ENCODE measurements at regions not wholly inside any gene's neighbourhood (a gene's known extent, or its start where the extent isn't known, plus 50 kb on each side); places are given as distances from the start of the nearest gene placed in this dataset.
"Not testable (repeated sequence)": the region's sequence is repeated elsewhere in the genome, so short reads cannot be mapped to it uniquely, and the experiment has no call there.

DNA sequence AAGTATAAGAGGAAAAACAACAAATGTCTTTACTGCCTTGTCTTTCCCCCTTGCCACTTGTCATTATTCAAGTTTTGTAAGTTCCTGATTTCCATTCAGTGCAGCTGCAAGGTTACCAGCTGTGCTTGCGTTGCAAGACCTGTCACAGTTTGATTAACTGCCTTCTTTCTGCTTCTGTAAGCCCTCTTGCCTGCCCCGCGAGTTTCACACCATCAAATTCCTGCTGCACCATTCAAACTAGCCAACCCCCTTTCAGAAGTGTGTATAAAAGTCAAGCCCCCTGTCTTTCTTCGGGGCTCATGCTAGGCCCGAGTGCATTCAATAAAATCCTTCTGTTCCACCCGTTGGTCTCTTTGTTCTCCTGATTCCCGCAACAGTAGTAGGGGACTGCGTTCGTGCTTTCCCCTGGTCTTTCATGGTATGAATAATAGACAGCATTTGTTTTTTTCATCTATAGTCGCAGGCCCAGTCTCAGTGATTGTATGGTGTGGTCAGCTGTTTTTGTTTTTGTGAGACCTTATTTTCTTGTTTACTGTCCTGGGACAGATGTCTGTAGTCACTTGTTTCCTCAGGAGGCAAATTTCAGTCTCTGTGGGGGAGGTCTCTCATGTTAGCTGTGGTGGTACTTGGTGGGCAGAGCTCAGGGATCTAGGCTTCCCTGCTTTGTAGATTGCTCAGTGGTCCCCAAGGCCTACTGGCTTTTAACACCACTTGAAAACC lies 159.1 kb upstream of the NOTCH2NLA start:
- H3K4me1 Mint-ChIP-seq = peaks cover 0 to 17% (median 15%) of the 10 kb centered on the region in 7 donors
- H3K36me3 Mint-ChIP-seq; ATAC-seq; H3K27me3 Mint-ChIP-seq; CTCF ChIA-PET; H3K36me3 ChIP-seq (ENCODE audit: control insufficient read depth in 2 of 3, insufficient read depth in 3 of 3, low read length in 3 of 3); H3K9me3 ChIP-seq (ENCODE audit: control insufficient read depth in 2 of 3, low read length in 3 of 3); H3K4me1 ChIP-seq (ENCODE audit: control insufficient read depth in 2 of 2, insufficient read depth in 2 of 2, low read length in 2 of 2); H3K27me3 ChIP-seq (ENCODE audit: control insufficient read depth in 2 of 2, insufficient read depth in 2 of 2, low read length in 2 of 2); intact Hi-C loops (cut with micrococcal nuclease); H3K9me3 Mint-ChIP-seq: not testable (repeated sequence)
- peak overlapping the region; percentile 89 for H3K27ac ChIP-seq (ENCODE audit: low read depth, low read length)
- peak in 3 of 9 donors; percentile 8 to 30 (median 20) for DNase-seq
- H3K4me3 ChIP-seq (ENCODE audit: low read length) = peak overlapping the region; percentile 46
- POLR2A ChIA-PET = interaction anchor here (1.0 kb wide), 2 partner anchors 9 to 11 kb away, joined by 3 to 9 read pairs; no protein-coding TSS in a partner anchor
- peak overlapping the region; percentile 98 to 100 (median 100) for H3K27ac Mint-ChIP-seq
- peak overlapping the region; percentile 79 to 98 (median 96) for H3K4me3 Mint-ChIP-seq

DNA sequence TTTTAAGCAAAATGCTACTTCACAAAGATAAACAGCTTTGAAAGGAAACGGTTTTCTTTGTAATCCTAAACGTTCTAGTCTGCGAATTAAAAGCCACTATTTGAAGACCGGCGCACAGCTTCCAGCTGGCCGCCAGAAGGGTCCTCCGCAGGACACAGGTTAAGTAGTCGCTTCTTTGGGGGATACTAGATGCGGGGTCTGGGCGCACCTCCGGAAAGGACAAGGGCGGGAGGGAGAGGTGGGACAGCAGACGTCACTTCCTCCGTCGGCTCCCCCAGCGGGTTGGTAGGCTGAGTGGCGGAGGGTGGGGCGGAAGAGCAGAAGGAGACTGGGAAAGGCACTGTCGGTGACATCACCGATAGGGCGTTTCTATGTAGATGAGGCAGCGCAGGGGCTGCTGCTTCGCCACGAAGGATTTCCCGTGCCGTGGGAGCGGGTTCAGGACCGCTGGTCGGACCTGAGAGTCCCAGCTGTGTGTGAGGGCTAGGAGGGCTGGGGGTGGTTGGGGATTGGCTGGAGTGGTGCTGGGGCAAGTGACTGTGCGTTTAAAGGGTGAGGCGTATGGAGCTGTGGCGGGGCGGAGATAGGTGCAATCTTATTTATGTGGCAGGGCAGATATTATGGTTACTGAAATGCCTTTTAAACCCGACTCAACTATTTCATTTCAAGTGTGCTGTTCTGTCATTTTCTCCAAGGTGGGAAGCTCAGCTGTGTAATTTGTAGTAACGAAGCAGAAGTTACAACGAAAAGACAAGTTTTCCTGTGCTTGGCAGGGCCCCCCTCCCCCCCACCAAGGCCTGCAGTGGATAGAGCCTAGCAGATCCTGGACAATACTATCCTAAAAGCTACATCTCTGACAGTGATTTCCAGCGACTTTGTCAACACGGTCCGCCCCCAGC lies 158.3 kb upstream of the NOTCH2NLA start:
- H3K36me3 Mint-ChIP-seq; H3K4me1 ChIP-seq (ENCODE audit: control insufficient read depth in 2 of 2, insufficient read depth in 2 of 2, low read length in 2 of 2); H3K36me3 ChIP-seq (ENCODE audit: control insufficient read depth in 2 of 3, insufficient read depth in 3 of 3, low read length in 3 of 3); H3K9me3 ChIP-seq (ENCODE audit: control insufficient read depth in 2 of 3, low read length in 3 of 3); H3K27me3 ChIP-seq (ENCODE audit: control insufficient read depth in 2 of 2, insufficient read depth in 2 of 2, low read length in 2 of 2); H3K27me3 Mint-ChIP-seq; intact Hi-C loops (cut with micrococcal nuclease); CTCF ChIA-PET; H3K9me3 Mint-ChIP-seq: not testable (repeated sequence)
- H3K4me3 Mint-ChIP-seq = peak overlapping the region; percentile 79 to 98 (median 96)
- H3K4me3 ChIP-seq (ENCODE audit: low read length) = peak overlapping the region; percentile 68
- peak; percentile 92 for ATAC-seq
- peak overlapping the region; percentile 98 to 100 (median 100) for H3K27ac Mint-ChIP-seq
- POLR2A ChIA-PET = interaction anchor here (0.8 to 1.0 kb wide), 3 partner anchors 8 to 1841 kb away, joined by 3 to 9 read pairs (median 5); no protein-coding TSS in a partner anchor
- DNase-seq = peak; percentile 51 to 88 (median 81)
- peaks cover 0 to 12% (median 10%) of the 10 kb centered on the region in 7 donors for H3K4me1 Mint-ChIP-seq
- H3K27ac ChIP-seq (ENCODE audit: low read depth, low read length) = peak overlapping the region; percentile 89

DNA sequence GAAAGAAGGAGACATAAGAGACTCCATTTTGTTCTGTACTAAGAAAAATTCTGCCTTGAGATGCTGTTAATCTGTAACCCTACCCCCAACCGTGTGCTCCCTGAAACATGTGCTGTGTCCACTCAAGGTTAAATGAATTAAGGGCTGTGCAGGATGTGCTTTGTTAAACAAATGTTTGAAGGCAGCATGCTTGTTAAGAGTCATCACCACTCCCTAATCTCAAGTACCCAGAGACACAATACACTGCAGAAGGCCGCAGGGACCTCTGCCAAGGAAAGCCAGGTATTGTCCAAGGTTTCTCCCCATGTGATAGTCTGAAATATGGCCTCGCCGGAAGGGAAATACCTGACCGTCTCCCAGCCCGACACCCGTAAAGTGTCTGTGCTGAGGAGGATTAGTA lies 152.4 kb upstream of the NOTCH2NLA start:
- H3K9me3 ChIP-seq (ENCODE audit: control insufficient read depth in 2 of 3, low read length in 3 of 3); intact Hi-C loops (cut with micrococcal nuclease); H3K27me3 ChIP-seq (ENCODE audit: control insufficient read depth in 2 of 2, insufficient read depth in 2 of 2, low read length in 2 of 2); H3K4me3 ChIP-seq (ENCODE audit: low read length); ATAC-seq; H3K27me3 Mint-ChIP-seq; H3K4me3 Mint-ChIP-seq; H3K27ac ChIP-seq (ENCODE audit: low read depth, low read length); H3K36me3 Mint-ChIP-seq; POLR2A ChIA-PET; H3K36me3 ChIP-seq (ENCODE audit: control insufficient read depth in 2 of 3, insufficient read depth in 3 of 3, low read length in 3 of 3); CTCF ChIA-PET; H3K9me3 Mint-ChIP-seq; DNase-seq; H3K4me1 ChIP-seq (ENCODE audit: control insufficient read depth in 2 of 2, insufficient read depth in 2 of 2, low read length in 2 of 2): not testable (repeated sequence)
- Mint-ChIP-seq H3K4me1 (peaks cover 6 to 16% (median 7%) of the 10 kb centered on the region in 7 donors), H3K27ac (peak overlapping the region in 2 of 9 donors; percentile 8 to 61)

DNA sequence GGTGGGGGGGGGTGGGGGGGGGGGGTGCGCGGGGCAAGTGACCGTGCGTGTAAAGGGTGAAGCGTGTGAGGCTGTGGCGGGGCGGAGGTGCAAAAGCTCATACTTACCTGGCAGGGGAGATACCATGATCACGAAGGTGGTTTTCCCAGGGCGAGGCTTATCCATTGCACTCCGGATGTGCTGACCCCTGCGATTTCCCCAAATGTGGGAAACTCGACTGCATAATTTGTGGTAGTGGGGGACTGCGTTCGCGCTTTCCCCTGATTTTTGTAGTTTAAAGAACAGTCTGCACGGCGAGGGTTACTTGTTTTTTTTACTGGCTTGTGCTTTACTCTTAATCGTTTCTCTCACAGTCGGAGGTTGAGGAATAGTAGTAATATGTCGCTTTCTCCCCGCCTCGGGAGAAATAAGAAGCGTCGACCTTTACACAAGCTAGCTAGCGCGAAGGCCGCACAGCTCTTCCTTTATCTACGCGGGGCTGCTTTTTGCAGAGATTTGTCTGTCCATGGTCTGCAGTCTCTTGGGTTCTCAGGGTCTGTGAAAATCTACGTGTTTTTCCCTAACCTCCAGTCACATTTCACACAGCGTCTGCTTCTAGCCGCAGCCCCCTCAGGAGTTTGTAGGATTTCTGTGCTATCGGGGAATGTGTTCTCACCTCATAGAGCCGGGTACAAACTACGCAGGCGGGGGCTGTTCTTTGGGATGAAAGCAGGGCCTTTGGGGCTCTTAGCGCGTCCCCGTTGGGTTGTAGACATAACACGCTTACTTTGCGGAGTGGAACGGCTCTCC lies 148.1 kb upstream of the NOTCH2NLA start:
- H3K36me3 ChIP-seq (ENCODE audit: control insufficient read depth in 2 of 3, insufficient read depth in 3 of 3, low read length in 3 of 3); H3K27me3 Mint-ChIP-seq; intact Hi-C loops (cut with micrococcal nuclease); H3K9me3 Mint-ChIP-seq; H3K9me3 ChIP-seq (ENCODE audit: control insufficient read depth in 2 of 3, low read length in 3 of 3); H3K27me3 ChIP-seq (ENCODE audit: control insufficient read depth in 2 of 2, insufficient read depth in 2 of 2, low read length in 2 of 2); H3K36me3 Mint-ChIP-seq; CTCF ChIA-PET; H3K4me1 ChIP-seq (ENCODE audit: control insufficient read depth in 2 of 2, insufficient read depth in 2 of 2, low read length in 2 of 2): not testable (repeated sequence)
- DNase-seq (peak; percentile 62 to 93 (median 80)), ATAC-seq (peak; percentile 93)
- Histone ChIP-seq H3K4me3 (ENCODE audit: low read length) (peak overlapping the region; percentile 61), H3K27ac (ENCODE audit: low read depth, low read length) (peak overlapping the region; percentile 85)
- POLR2A ChIA-PET = interaction anchor here (1.9 kb wide), 1 partner anchor 10 kb away, joined by 9 read pairs; no protein-coding TSS in a partner anchor
- peak overlapping the region; percentile 87 to 99 (median 98) for H3K27ac Mint-ChIP-seq
- peaks cover 6 to 23% (median 11%) of the 10 kb centered on the region in 7 donors for H3K4me1 Mint-ChIP-seq
- peak overlapping the region; percentile 80 to 94 (median 89) for H3K4me3 Mint-ChIP-seq

GRCh38 chr1:146376309-146376707 lies 147.5 kb upstream of the NOTCH2NLA start:
- POLR2A ChIA-PET = interaction anchor here (1.9 kb wide), 1 partner anchor 11 kb away, joined by 9 read pairs; no protein-coding TSS in a partner anchor
- CTCF ChIA-PET; H3K4me3 ChIP-seq (ENCODE audit: low read length): not testable (repeated sequence)

GRCh38 chr1:146375108-146375507 lies 146.3 kb upstream of the NOTCH2NLA start:
- H3K9me3 Mint-ChIP-seq; H3K27me3 ChIP-seq (ENCODE audit: control insufficient read depth in 2 of 2, insufficient read depth in 2 of 2, low read length in 2 of 2); H3K27ac ChIP-seq (ENCODE audit: low read depth, low read length); H3K4me1 ChIP-seq (ENCODE audit: control insufficient read depth in 2 of 2, insufficient read depth in 2 of 2, low read length in 2 of 2); CTCF ChIA-PET; intact Hi-C loops (cut with micrococcal nuclease); ATAC-seq; H3K36me3 Mint-ChIP-seq; DNase-seq; POLR2A ChIA-PET; H3K9me3 ChIP-seq (ENCODE audit: control insufficient read depth in 2 of 3, low read length in 3 of 3); H3K36me3 ChIP-seq (ENCODE audit: control insufficient read depth in 2 of 3, insufficient read depth in 3 of 3, low read length in 3 of 3); H3K4me3 ChIP-seq (ENCODE audit: low read length); H3K27me3 Mint-ChIP-seq: not testable (repeated sequence)
- Mint-ChIP-seq H3K4me3 (peak overlapping the region in 6 of 10 donors; percentile 41 to 76 (median 64)), H3K4me1 (peaks cover 6 to 21% (median 11%) of the 10 kb centered on the region in 7 donors), H3K27ac (peak overlapping the region in 7 of 9 donors; percentile 63 to 88 (median 76))

More at GRCh38 chr1:146376309-146376707, 147.5 kb upstream of the NOTCH2NLA start:
- H3K27me3 Mint-ChIP-seq; H3K9me3 ChIP-seq (ENCODE audit: control insufficient read depth in 2 of 3, low read length in 3 of 3); H3K4me1 ChIP-seq (ENCODE audit: control insufficient read depth in 2 of 2, insufficient read depth in 2 of 2, low read length in 2 of 2); H3K36me3 Mint-ChIP-seq; intact Hi-C loops (cut with micrococcal nuclease); H3K9me3 Mint-ChIP-seq; H3K27me3 ChIP-seq (ENCODE audit: control insufficient read depth in 2 of 2, insufficient read depth in 2 of 2, low read length in 2 of 2); H3K36me3 ChIP-seq (ENCODE audit: control insufficient read depth in 2 of 3, insufficient read depth in 3 of 3, low read length in 3 of 3): not testable (repeated sequence)
- H3K27ac Mint-ChIP-seq = peak overlapping the region; percentile 87 to 99 (median 98)
- peak overlapping the region; percentile 80 to 94 (median 89) for H3K4me3 Mint-ChIP-seq
- peak; percentile 59 to 90 (median 86) for DNase-seq
- ATAC-seq = peak; percentile 61
- peaks cover 6 to 21% (median 11%) of the 10 kb centered on the region in 7 donors for H3K4me1 Mint-ChIP-seq
- peak overlapping the region; percentile 85 for H3K27ac ChIP-seq (ENCODE audit: low read depth, low read length)
